ENCODE measurements at regions not wholly inside any gene's neighbourhood (a gene's known extent, or its start where the extent isn't known, plus 50 kb on each side); places are given as distances from the start of the nearest gene placed in this dataset.
"Not testable (repeated sequence)": the region's sequence is repeated elsewhere in the genome, so short reads cannot be mapped to it uniquely, and the experiment has no call there.

DNA sequence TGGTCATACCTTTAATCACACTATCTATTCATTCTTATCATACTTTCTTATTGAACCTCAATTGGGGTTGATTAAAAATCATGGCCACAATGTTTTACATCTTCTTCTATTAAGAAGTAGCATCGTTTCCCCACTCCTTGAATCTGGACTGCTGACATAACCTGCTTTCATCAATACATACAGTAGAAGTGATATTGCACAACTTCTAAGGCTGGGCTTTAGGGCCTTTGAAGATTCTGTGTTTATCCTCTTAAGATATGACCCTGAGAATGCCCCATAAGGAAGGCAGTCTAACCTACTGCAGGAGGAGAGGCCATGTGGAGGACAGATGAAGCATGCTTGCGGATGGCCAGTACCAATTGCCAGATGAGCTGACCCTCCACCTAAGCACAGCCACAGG is 1142.8 kb upstream of the SEL1L start:
- H3K9me3 ChIP-seq (ENCODE audit: low read depth), result no peaks in the 10 kb centered on the region
- H3K27ac ChIP-seq, result no peak overlapping the region
- H3F3A ChIP-seq (ENCODE audit: insufficient read depth), result no peaks in the 10 kb centered on the region
- no peaks in the 10 kb centered on the region for H3K9me2 ChIP-seq (ENCODE audit: insufficient read depth)
- no peaks in the 10 kb centered on the region for H3K4me1 ChIP-seq (ENCODE audit: insufficient read depth)
- in situ Hi-C loops (cut with MboI), result no loop called here
- no peaks in the 10 kb centered on the region for H3K27me3 ChIP-seq (replicated peaks; ENCODE audit: insufficient read depth)
- no peak overlapping the region for H3K4me2 ChIP-seq (ENCODE audit: unreplicated experiment)
- no peaks in the 10 kb centered on the region for H3K36me3 ChIP-seq (ENCODE audit: low read depth)
- H4K20me1 ChIP-seq (ENCODE audit: insufficient read depth), result no peaks in the 10 kb centered on the region
- H2AFZ ChIP-seq, result no peak overlapping the region
- no peak for DNase-seq
- TF ChIP-seq EZH2phosphoT487 (IDR thresholded peaks at IDR 0.05; ENCODE audit: insufficient read depth, low read depth), result no peak
- no peak for TF ChIP-seq EZH2 (IDR thresholded peaks at IDR 0.05; ENCODE audit: insufficient read depth, poor library complexity, severe bottlenecking)
- WGBS, 2 experiments (ENCODE audit: low coverage in 1 of 2, low lambda C conversion rate in 2 of 2, missing lambda C conversion rate in 2 of 2), result 70 to 76% methylated on average over 2 of the region's 2 CpGs
- no peak overlapping the region for H3K9ac ChIP-seq
- H3K4me3 ChIP-seq, result no peak overlapping the region
- H3K79me2 ChIP-seq (ENCODE audit: insufficient read depth), result no peaks in the 10 kb centered on the region

- WGBS, 2 experiments (ENCODE audit: low coverage in 1 of 2, low lambda C conversion rate in 2 of 2, missing lambda C conversion rate in 2 of 2), result 0% methylated on average over 1 of the region's 1 CpG
- in situ Hi-C loops (cut with MboI), result no loop called here
- TF ChIP-seq EZH2 (IDR thresholded peaks at IDR 0.05; ENCODE audit: insufficient read depth, poor library complexity, severe bottlenecking) (no peak), EZH2phosphoT487 (IDR thresholded peaks at IDR 0.05; ENCODE audit: insufficient read depth, low read depth) (no peak)
- no peak overlapping the region for H3K27ac ChIP-seq
- no peaks in the 10 kb centered on the region for H3F3A ChIP-seq (ENCODE audit: insufficient read depth)
- no peaks in the 10 kb centered on the region for H3K27me3 ChIP-seq (replicated peaks; ENCODE audit: insufficient read depth)
- no peaks in the 10 kb centered on the region for H3K4me1 ChIP-seq (ENCODE audit: insufficient read depth)
- no peak for DNase-seq
- H3K4me2 ChIP-seq (ENCODE audit: unreplicated experiment), result no peak overlapping the region
- H3K79me2 ChIP-seq (ENCODE audit: insufficient read depth), result no peaks in the 10 kb centered on the region
- no peaks in the 10 kb centered on the region for H3K9me3 ChIP-seq (ENCODE audit: low read depth)
- H3K4me3 ChIP-seq, result no peak overlapping the region
- H3K9ac ChIP-seq, result no peak overlapping the region
- no peaks in the 10 kb centered on the region for H3K36me3 ChIP-seq (ENCODE audit: low read depth)
- H3K9me2 ChIP-seq (ENCODE audit: insufficient read depth), result no peaks in the 10 kb centered on the region
- no peak overlapping the region for H2AFZ ChIP-seq
- H4K20me1 ChIP-seq (ENCODE audit: insufficient read depth), result no peaks in the 10 kb centered on the region
Measured at GRCh38 chr14:82689948-82690347, 1156.3 kb upstream of the SEL1L start.

DNA sequence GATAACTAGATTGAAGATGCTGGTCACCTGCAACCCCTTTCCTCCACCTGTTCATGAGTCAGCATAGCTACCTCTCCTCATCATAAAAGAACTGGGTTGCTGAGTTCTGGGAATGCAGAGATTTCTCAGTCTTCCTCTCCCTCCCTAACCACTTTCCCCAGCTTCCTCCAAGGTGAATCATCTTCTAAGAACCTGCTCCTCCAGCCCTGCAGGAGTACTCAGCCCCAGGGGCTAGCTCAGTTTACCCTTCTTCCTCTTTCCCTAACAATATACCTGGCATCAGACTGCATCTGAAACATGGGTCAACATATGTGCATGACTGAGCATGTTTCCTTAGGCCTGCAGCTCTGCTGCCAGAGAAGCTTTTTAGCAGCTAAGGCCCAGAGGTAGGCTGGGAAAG is 1157.5 kb upstream of the SEL1L start:
- H3K4me2 ChIP-seq (ENCODE audit: unreplicated experiment); H3K79me2 ChIP-seq (ENCODE audit: insufficient read depth); H3K27me3 ChIP-seq (replicated peaks; ENCODE audit: insufficient read depth); H3K4me1 ChIP-seq (ENCODE audit: insufficient read depth); H2AFZ ChIP-seq; H3K27ac ChIP-seq; H3K36me3 ChIP-seq (ENCODE audit: low read depth); H4K20me1 ChIP-seq (ENCODE audit: insufficient read depth); H3K9me3 ChIP-seq (ENCODE audit: low read depth); H3F3A ChIP-seq (ENCODE audit: insufficient read depth); in situ Hi-C loops (cut with MboI); H3K4me3 ChIP-seq; H3K9me2 ChIP-seq (ENCODE audit: insufficient read depth); H3K9ac ChIP-seq; DNase-seq: not testable (repeated sequence)

DNA sequence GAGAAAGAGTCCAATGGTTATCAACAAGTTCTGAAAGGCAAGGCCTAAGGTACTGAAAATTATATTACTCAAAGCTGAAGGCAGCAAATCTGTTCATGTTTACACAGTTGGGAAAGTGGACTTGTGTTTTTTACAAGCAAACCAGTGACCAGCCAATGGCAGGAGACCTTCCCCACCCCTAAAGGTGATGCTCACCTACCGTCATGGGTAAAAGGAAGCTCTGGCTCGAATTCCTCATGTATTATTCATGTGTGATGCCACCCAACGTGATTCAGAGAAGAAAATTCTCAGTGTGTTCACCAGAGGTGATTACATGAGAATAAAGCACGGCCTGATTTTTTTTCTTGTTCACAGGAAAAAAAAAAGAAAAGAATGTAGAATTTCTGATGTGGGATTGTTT is 1161.2 kb upstream of the SEL1L start:
- Histone ChIP-seq H3K79me2 (ENCODE audit: insufficient read depth) (no peaks in the 10 kb centered on the region), H2AFZ (no peak overlapping the region), H3K36me3 (ENCODE audit: low read depth) (no peaks in the 10 kb centered on the region), H3K27me3 (replicated peaks; ENCODE audit: insufficient read depth) (no peaks in the 10 kb centered on the region), H3K4me3 (no peak overlapping the region), H3K4me1 (ENCODE audit: insufficient read depth) (no peaks in the 10 kb centered on the region), H3K4me2 (ENCODE audit: unreplicated experiment) (no peak overlapping the region), H3K9me3 (ENCODE audit: low read depth) (no peaks in the 10 kb centered on the region), H3K9me2 (ENCODE audit: insufficient read depth) (no peaks in the 10 kb centered on the region), H4K20me1 (ENCODE audit: insufficient read depth) (no peaks in the 10 kb centered on the region), H3F3A (ENCODE audit: insufficient read depth) (no peaks in the 10 kb centered on the region), H3K27ac (no peak overlapping the region), H3K9ac (no peak overlapping the region)
- TF ChIP-seq EZH2phosphoT487 (IDR thresholded peaks at IDR 0.05; ENCODE audit: insufficient read depth, low read depth) (no peak), EZH2 (IDR thresholded peaks at IDR 0.05; ENCODE audit: insufficient read depth, poor library complexity, severe bottlenecking) (no peak)
- in situ Hi-C loops (cut with MboI), result no loop called here
- WGBS, 2 experiments (ENCODE audit: low coverage in 1 of 2, low lambda C conversion rate in 2 of 2, missing lambda C conversion rate in 2 of 2), result 25 to 28% methylated on average over 4 of the region's 4 CpGs
- no peak for DNase-seq

DNA sequence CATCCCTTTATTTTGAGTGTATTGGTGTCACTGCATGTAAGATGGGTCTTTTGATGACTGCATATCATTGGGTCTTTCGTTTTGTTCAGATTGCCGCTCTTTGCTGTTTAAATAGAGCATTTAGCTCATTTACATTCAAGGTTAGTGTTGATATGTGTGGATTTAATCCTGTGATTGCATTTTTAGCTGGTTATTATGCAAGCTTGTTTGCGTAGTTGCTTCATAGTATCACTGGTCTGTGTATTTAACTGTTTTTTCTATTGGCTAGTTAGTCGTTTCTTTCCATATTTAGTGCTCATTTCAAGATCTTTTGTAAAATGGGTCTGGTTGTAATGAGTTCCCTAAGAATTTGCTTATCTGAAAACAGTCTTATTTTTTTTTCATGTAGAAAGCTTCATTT is 1170.6 kb upstream of the SEL1L start:
- H3F3A ChIP-seq (ENCODE audit: insufficient read depth), result no peaks in the 10 kb centered on the region
- no peaks in the 10 kb centered on the region for H3K9me2 ChIP-seq (ENCODE audit: insufficient read depth)
- H3K79me2 ChIP-seq (ENCODE audit: insufficient read depth), result no peaks in the 10 kb centered on the region
- no peak overlapping the region for H3K27ac ChIP-seq
- no peak overlapping the region for H3K4me2 ChIP-seq (ENCODE audit: unreplicated experiment)
- WGBS, 2 experiments (ENCODE audit: low coverage in 1 of 2, low lambda C conversion rate in 2 of 2, missing lambda C conversion rate in 2 of 2), result 16 to 18% methylated on average over 4 of the region's 4 CpGs
- TF ChIP-seq EZH2phosphoT487 (IDR thresholded peaks at IDR 0.05; ENCODE audit: insufficient read depth, low read depth) (no peak), EZH2 (IDR thresholded peaks at IDR 0.05; ENCODE audit: insufficient read depth, poor library complexity, severe bottlenecking) (no peak)
- no peaks in the 10 kb centered on the region for H3K27me3 ChIP-seq (replicated peaks; ENCODE audit: insufficient read depth)
- H4K20me1 ChIP-seq (ENCODE audit: insufficient read depth), result no peaks in the 10 kb centered on the region
- no peak for DNase-seq
- H3K9ac ChIP-seq, result no peak overlapping the region
- no peak overlapping the region for H2AFZ ChIP-seq
- no peaks in the 10 kb centered on the region for H3K4me1 ChIP-seq (ENCODE audit: insufficient read depth)
- in situ Hi-C loops (cut with MboI), result no loop called here
- H3K4me3 ChIP-seq, result no peak overlapping the region
- H3K36me3 ChIP-seq (ENCODE audit: low read depth), result no peaks in the 10 kb centered on the region
- no peaks in the 10 kb centered on the region for H3K9me3 ChIP-seq (ENCODE audit: low read depth)
